Type B pancreatic cell (in vitro differentiated cells): ENCODE measurements at regions not wholly inside any gene's neighbourhood (a gene's known extent, or its start where the extent isn't known, plus 50 kb on each side); places are given as distances from the start of the nearest gene placed in this dataset.
"Not testable (repeated sequence)": the region's sequence is repeated elsewhere in the genome, so short reads cannot be mapped to it uniquely, and the experiment has no call there.

ENCODE experiments used
- DNase-seq: peaks from one replicate; pipeline ENCODE4 v3.0.0; 2021; ENCODE audit warnings: mixed read lengths; ENCODE audit not compliant: unreplicated experiment; ENCODE audit errors: extremely low spot score
- H3K27ac Mint-ChIP-seq: 2 replicates; pipeline ENCODE4 v1.8.0; 2021; ENCODE audit warnings: mild to moderate bottlenecking, mixed read lengths
- H3K27me3 Mint-ChIP-seq: 2 replicates; pipeline ENCODE4 v1.8.0; 2021; ENCODE audit warnings: mixed read lengths
- H3K36me3 Mint-ChIP-seq: 2 replicates; pipeline ENCODE4 v1.8.0; 2021; ENCODE audit warnings: mixed read lengths
- H3K4me1 Mint-ChIP-seq: one replicate; pipeline ENCODE4 v1.8.0; 2021; ENCODE audit warnings: mixed read lengths; ENCODE audit not compliant: unreplicated experiment
- H3K4me3 Mint-ChIP-seq: 2 replicates; pipeline ENCODE4 v1.8.0; 2021; ENCODE audit warnings: mild to moderate bottlenecking, mixed read lengths
- H3K9me3 Mint-ChIP-seq: 2 replicates; pipeline ENCODE4 v1.8.0; 2021; ENCODE audit warnings: mixed read lengths
- TF ChIP-seq, protein P1 (sequence below): fragments of 200-600 bp; sonication (generic); conservative IDR thresholded peaks from 2 replicates; pipeline ENCODE4 v1.5.0; 2021; ENCODE audit warnings: antibody characterized with exemption, mild to moderate bottlenecking

DNA sequence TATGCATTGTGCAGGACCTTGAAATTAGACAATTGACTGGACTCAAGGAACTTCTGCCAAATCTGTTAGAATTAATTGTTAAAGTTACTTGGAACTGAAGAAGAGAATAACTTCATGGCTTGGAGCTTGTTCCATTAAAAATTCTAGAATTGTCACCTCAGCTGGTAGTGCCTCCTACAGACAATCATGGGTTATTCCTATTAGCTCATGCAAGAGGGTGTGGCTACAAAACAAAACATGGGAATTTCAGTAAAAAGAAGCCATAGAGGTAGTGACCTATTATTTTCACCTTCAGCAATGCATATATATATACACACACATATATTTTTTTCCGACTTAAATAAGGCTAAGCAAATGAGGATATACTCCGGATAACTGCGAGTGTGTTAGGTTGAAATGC is 181.9 kb upstream of the DTNA start:
- Mint-ChIP-seq H3K9me3 (no peaks in the 10 kb centered on the region), H3K27ac (no peak overlapping the region), H3K4me3 (no peak overlapping the region), H3K27me3 (no peaks in the 10 kb centered on the region), H3K4me1 (peaks cover 6% of the 10 kb centered on the region), H3K36me3 (no peaks in the 10 kb centered on the region)
- TF ChIP-seq, protein P1, sequence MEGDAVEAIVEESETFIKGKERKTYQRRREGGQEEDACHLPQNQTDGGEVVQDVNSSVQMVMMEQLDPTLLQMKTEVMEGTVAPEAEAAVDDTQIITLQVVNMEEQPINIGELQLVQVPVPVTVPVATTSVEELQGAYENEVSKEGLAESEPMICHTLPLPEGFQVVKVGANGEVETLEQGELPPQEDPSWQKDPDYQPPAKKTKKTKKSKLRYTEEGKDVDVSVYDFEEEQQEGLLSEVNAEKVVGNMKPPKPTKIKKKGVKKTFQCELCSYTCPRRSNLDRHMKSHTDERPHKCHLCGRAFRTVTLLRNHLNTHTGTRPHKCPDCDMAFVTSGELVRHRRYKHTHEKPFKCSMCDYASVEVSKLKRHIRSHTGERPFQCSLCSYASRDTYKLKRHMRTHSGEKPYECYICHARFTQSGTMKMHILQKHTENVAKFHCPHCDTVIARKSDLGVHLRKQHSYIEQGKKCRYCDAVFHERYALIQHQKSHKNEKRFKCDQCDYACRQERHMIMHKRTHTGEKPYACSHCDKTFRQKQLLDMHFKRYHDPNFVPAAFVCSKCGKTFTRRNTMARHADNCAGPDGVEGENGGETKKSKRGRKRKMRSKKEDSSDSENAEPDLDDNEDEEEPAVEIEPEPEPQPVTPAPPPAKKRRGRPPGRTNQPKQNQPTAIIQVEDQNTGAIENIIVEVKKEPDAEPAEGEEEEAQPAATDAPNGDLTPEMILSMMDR = no peak
- DNase-seq = no peak

DNA sequence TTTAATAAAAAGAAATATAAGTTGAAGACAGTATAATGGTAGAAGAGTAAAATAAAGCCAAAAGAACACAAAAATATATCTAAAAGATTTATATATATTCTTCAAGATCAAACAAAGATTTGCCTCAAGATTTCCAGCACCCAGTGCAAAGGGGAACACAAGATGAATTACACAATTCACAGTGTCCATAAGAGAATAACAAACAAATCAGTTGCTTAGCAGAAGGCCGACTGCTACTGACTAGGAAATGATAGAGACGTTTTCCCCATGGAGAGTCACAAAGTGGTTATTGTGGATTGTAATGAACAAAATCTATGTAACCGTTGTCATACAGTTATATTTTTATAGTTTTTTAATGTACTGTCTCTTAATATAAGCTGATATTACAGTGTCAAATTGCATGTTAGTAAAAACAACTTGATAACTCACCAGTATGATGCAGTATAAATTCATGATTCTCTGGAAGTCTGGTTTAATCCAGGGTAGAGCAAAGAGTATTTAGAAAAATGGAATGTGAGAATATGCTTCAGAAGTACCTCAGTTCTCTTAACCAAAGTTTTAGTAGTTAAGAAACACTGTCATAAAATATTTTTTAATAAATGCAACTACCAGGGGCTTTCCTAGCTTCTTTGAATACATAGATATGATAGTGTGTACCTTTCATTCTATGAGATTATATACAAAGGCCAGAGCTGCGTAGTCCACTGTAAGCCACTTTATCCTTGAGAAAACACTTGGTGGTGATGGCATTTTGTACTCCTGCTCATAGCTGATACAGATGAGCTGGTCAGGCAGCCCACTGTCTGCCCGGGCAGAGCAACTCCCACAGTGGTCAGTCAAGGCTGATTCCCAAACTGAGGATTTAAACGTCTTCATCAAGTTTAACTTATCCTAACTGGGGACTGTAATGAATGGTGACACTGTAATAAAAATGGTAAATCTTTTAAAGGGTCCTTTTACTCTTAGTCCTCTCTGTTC is 180.5 kb upstream of the DTNA start:
- no peak overlapping the region for H3K27ac Mint-ChIP-seq
- no peaks in the 10 kb centered on the region for H3K36me3 Mint-ChIP-seq
- DNase-seq = no peak
- peaks cover 6% of the 10 kb centered on the region for H3K4me1 Mint-ChIP-seq
- no peak overlapping the region for H3K4me3 Mint-ChIP-seq
- H3K27me3 Mint-ChIP-seq = no peaks in the 10 kb centered on the region
- H3K9me3 Mint-ChIP-seq = no peaks in the 10 kb centered on the region
- TF ChIP-seq, protein P1 = no peak

- Mint-ChIP-seq H3K27me3 (no peaks in the 10 kb centered on the region), H3K27ac (no peak overlapping the region), H3K36me3 (no peaks in the 10 kb centered on the region), H3K9me3 (no peaks in the 10 kb centered on the region), H3K4me3 (no peak overlapping the region), H3K4me1 (no peaks in the 10 kb centered on the region)
- TF ChIP-seq, protein P1 = no peak
- DNase-seq = no peak
Measured at GRCh38 chr18:34531110-34531509, 179.0 kb upstream of the DTNA start.

DNA sequence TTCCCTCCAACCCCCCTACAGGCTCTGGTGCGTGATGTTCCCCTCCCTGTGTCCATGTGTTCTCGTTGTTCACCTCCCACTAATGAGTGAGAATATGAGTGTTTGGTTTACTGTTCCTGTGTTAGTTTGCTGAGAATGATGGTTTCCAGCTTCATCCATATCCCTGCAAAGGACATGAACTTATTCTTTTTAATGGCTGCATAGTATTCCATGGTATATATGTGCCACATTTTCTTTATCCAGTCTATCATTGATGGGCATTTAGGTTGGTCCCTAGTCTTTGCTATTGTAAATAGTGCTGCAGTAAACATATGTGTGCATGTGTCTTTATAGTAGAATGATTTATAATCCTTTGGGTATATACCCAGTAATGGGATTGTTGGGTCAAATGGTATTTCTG is 175.5 kb upstream of the DTNA start:
- H3K4me1 Mint-ChIP-seq, H3K4me3 Mint-ChIP-seq, H3K27ac Mint-ChIP-seq, DNase-seq, H3K27me3 Mint-ChIP-seq, H3K9me3 Mint-ChIP-seq, H3K36me3 Mint-ChIP-seq: not testable (repeated sequence)

GRCh38 chr18:34540897-34541296 is 169.2 kb upstream of the DTNA start:
- H3K4me1 Mint-ChIP-seq = no peaks in the 10 kb centered on the region
- TF ChIP-seq, protein P1 = no peak
- no peak for DNase-seq
- no peak overlapping the region for H3K4me3 Mint-ChIP-seq
- no peaks in the 10 kb centered on the region for H3K9me3 Mint-ChIP-seq
- no peaks in the 10 kb centered on the region for H3K27me3 Mint-ChIP-seq
- H3K36me3 Mint-ChIP-seq = no peaks in the 10 kb centered on the region
- H3K27ac Mint-ChIP-seq = no peak overlapping the region

DNA sequence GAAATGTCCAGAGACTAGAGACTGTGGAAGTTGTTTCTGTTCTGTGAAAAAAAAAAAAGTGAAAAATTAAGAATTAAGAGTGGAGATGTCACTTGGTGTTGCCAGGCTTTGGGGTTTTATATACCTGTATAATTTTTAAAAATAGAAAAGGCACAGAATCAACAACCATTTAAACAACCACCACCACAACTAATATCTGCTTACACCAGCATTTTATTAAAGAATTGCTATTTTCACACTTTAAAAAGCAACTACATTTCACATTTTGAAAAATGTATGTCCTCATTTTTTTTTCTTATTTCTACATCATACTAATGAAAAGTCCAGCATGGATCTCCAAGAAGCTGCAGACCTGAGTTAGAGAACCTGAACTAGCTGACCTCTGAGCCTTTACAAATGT is 167.5 kb upstream of the DTNA start:
- Mint-ChIP-seq H3K36me3 (no peaks in the 10 kb centered on the region), H3K4me1 (no peaks in the 10 kb centered on the region), H3K27ac (no peak overlapping the region), H3K9me3 (no peaks in the 10 kb centered on the region), H3K27me3 (no peaks in the 10 kb centered on the region), H3K4me3 (no peak overlapping the region)
- TF ChIP-seq, protein P1 = no peak
- DNase-seq = no peak
